GM18519 (cell line): ENCODE measurements at regions not wholly inside any gene's neighbourhood (a gene's known extent, or its start where the extent isn't known, plus 50 kb on each side); places are given as distances from the start of the nearest gene placed in this dataset.

Experiments
- ATAC-seq: cut with Tn5 transposase; IDR thresholded peaks from one replicate; pipeline ENCODE4 v1.9.1; 2021; ENCODE audit warnings: mild to moderate bottlenecking, moderate library complexity; ENCODE audit not compliant: unreplicated experiment, low FRiP score

DNA sequence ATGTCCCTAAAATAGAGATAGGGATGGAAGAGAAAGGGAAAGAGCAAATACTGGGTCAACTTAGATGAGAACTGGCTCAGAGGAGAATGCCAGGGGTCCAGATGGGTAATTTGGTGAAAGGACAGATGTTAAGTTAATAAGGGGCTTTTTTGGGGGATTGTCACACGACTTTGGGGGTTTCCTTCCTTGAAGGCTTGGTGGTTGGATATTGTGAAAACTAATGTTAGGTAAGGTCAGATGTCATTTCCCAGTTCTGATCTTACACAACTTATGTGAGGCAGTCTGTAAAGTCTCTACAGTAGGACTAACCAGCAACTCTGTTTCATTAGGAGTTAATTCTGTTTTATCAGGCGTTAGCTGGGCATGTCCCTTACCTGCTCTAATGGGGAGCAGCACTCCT, 231.1 kb downstream of the NR2F2 start:
- no peak for ATAC-seq

DNA sequence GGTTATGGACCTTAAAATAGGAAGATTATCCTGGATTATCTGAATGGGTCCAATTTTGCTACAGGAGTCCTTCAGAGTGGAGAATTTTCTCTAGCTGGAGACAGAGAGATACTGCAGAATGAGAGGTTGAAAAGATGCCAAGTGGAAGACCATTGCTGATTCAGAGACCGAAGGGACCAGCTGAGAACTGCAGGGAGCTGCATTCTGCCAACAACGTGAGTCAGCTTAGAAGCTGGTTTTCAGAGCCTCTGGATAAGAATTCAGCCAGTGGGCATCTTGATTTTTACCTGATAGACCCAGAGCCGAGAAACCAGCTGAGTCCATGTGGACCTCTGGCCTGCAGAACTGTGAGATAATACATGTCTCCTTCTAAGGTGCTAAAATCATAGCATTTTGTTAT, 234.0 kb downstream of the NR2F2 start:
- no peak for ATAC-seq

DNA sequence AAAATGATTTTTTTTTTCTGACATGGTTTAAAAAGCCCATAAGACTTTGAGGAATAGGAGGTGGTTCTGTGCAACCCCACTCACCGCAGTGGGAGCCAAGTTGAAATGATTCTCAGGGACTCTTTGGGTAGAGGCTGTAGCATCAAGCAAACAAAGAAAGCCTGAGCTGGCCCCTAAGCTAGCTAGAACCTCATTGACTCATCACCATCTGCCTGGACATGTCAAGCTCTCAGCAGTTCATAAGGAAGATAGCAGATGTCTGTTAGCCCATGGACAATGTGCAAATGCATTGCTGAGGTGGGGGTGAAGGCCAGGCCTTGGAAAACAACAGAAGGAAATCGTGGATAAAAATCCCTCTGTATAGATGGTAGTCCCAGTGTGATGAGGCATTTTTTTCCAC, 234.8 kb downstream of the NR2F2 start:
- no peak for ATAC-seq

GRCh38 chr15:96574782-96575181, 244.3 kb downstream of the NR2F2 start:
- ATAC-seq, result no peak

- ATAC-seq, result no peak
These were observed 246.1 kb downstream of the NR2F2 start for GRCh38 chr15:96576596-96576995.

GRCh38 chr15:96578393-96578792, 247.9 kb downstream of the NR2F2 start:
- no peak for ATAC-seq

- no peak for ATAC-seq
These were observed 250.9 kb downstream of the NR2F2 start for GRCh38 chr15:96581371-96581770.

GRCh38 chr15:96582473-96582872, 252.0 kb downstream of the NR2F2 start:
- ATAC-seq, result no peak

DNA sequence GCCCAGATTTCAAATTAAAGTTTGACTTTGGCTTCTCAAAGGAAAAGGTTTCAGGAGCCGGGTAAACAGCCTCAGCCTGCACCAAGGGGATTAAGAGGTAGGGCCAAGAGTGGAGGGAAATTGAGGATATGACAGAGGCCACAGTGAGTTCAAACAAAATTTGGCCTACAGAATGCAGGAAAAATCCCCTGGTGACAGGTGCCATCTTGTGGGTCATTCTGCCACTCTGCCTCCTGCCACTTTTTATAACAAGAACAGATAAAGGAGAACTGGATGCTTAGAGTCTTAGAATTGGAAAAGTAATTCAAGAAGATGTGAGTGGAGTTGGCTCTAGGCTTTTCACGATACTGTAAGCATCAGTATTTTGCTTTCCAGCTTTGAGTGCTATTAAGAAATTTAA, 253.2 kb downstream of the NR2F2 start:
- ATAC-seq, result no peak

GRCh38 chr15:96585484-96586386, 255.2 kb downstream of the NR2F2 start:
- no peak for ATAC-seq

- ATAC-seq, result peak; percentile 58
These were observed 256.4 kb downstream of the NR2F2 start for GRCh38 chr15:96586901-96587300.

GRCh38 chr15:96589864-96590263, 259.4 kb downstream of the NR2F2 start:
- no peak for ATAC-seq

GRCh38 chr15:96593735-96594134, 263.2 kb downstream of the NR2F2 start:
- ATAC-seq, result no peak

- no peak for ATAC-seq
These were observed 265.5 kb downstream of the NR2F2 start for GRCh38 chr15:96595951-96596350.

DNA sequence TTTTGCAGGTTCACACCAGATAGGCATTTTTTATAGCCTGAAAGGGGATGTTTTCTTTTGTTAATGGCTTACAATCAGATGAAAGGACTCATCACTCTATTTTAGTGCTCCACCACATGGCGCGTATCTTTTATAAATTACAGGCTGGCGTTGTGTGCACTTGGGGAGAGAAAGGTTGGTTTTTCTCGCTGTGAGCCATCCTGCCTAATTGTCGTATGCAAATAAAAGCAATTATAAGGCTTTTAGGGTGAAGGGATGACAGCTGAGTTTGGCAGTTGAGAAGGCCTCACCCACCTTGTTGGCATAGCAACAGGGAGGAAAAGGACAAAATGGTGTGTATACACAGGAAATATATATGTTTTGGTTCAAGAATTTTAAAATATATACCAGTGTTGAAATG, 268.0 kb downstream of the NR2F2 start:
- no peak for ATAC-seq

GRCh38 chr15:96599268-96599667, 268.8 kb downstream of the NR2F2 start:
- no peak for ATAC-seq

GRCh38 chr15:96600350-96600749, 269.9 kb downstream of the NR2F2 start:
- ATAC-seq, result no peak

DNA sequence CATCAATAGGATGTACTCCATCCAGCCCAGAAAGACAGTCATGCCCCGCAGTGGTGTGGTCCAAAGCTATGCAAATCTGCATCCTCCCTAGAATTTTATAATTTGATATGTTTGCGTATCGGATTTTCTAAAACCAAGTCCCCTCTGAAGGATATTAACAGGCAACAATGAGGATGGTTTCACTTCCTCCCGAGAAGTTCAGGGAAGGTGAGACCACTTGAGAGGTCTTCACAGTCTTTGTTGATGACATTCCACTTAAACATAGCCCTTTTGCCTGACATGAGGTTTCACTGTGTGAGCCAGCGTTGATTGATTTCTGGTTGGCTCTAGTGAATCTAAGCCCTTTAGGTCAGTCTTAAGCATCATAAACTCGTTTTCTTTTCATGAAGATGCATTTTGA, 276.1 kb downstream of the NR2F2 start:
- ATAC-seq, result no peak

DNA sequence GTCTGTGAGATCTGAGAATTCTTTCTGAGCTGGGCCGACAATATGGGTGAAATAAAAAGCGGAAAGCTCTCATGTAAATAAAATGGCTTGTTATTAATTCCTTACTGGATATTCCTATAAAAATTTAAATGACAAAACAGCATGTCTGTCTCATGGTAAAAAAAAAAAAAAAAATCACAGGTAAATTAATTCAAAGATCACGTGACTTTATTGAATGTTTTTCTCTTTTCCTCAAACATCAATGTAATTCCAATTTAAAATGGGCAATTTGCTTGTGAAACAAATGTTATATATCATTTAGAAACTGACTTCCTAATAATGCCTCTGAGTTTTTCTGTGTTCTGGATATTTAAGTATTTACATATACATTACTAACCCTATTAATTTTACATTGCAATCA, 280.3 kb downstream of the NR2F2 start:
- no peak for ATAC-seq

DNA sequence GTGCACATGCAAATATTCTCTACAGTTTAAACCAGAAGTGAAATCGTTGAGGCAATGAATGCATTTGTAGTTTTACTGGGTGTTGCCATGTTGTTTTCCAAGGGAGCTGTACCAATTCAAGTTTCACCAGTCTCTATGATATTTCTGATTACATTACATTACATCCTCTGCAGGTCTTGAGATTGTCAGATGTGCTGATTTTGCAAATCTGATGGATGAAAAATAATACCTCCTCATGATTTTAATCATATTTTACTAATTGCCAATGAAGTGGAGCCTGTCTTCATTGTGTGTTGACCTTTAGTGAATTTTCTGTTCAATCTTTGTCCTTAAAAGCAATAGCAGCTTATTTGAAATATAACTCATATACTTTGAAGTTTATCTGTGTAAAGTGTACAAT, 282.4 kb downstream of the NR2F2 start:
- no peak for ATAC-seq

- no peak for ATAC-seq
These were observed 288.7 kb downstream of the NR2F2 start for GRCh38 chr15:96619174-96619573.

DNA sequence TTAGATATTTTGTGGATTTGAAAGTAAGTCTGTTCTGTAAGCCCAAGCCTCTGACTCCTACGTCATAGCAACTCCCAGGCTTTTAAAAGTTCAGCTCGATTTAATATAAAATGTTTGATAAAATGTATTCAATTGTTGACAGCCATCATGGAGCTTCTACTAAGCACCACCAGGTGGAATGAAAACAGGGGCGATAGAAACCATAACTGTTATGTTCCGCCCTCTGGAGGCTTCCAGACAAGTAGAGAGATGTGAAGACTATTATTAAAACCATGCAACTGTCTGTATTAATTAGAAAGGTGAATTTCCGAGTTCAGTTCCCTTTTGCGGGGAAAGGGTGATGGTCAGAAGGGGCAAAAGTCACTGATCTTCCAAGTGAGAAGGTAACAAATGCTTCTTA, 292.2 kb downstream of the NR2F2 start:
- ATAC-seq, result no peak

DNA sequence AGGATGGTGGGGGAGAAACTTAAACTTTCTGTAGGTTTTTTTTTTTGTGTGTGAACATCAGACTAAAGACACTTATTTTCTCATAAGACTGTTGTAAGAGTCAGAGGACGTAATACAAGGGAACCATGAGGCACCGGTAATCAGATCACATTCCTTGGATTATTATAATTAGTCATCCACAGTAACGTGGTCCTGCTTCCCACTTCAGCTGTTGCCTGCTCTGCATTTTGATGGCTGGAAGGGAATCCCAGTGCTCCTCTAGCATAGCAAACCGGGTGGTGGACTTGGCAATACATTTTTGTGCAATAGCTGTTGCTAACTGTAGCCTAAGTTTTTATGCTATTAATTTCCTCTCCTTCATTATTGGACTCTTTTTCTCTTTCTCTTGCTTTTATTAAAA, 294.8 kb downstream of the NR2F2 start:
- ATAC-seq, result no peak
